HFF-Myc (cell line): ENCODE measurements at regions not wholly inside any gene's neighbourhood (a gene's known extent, or its start where the extent isn't known, plus 50 kb on each side); places are given as distances from the start of the nearest gene placed in this dataset.

Source experiments
- DNase-seq: peaks from one replicate; pipeline ENCODE4 v3.0.0-alpha.2; 2011; ENCODE audit warnings: low read depth; ENCODE audit errors: extremely low read depth
- H3K4me3 ChIP-seq: replicated peaks from 2 replicates; pipeline ENCODE4 v1.5.1; 2011; ENCODE audit warnings: low read depth, mild to moderate bottlenecking, control low read depth, low read length
- TF ChIP-seq, protein P1 (sequence below): IDR thresholded peaks from 2 replicates; pipeline ENCODE4 v1.5.1; 2012; ENCODE audit warnings: mild to moderate bottlenecking, low read depth, low read length, control low read depth; ENCODE audit errors: missing control alignments

DNA sequence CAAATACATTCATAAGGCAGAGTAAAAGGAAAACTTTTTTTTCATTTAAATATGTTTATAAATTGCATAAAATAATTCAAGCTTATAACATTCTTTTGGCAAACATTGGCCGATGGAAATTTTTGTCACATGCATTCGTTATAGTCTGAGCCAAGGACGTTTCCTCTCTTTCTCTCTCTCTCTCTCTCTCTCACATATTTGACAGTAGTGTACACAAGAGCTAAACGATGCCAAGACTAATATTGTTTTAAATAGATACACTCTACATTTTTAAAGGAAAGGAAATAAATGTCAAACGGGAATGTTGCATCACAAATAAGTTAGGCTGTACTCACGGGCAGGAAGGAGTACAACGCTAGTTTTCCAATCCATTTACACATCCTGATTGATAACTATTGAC is 251.1 kb upstream of the SMIM21 start:
- TF ChIP-seq, protein P1, sequence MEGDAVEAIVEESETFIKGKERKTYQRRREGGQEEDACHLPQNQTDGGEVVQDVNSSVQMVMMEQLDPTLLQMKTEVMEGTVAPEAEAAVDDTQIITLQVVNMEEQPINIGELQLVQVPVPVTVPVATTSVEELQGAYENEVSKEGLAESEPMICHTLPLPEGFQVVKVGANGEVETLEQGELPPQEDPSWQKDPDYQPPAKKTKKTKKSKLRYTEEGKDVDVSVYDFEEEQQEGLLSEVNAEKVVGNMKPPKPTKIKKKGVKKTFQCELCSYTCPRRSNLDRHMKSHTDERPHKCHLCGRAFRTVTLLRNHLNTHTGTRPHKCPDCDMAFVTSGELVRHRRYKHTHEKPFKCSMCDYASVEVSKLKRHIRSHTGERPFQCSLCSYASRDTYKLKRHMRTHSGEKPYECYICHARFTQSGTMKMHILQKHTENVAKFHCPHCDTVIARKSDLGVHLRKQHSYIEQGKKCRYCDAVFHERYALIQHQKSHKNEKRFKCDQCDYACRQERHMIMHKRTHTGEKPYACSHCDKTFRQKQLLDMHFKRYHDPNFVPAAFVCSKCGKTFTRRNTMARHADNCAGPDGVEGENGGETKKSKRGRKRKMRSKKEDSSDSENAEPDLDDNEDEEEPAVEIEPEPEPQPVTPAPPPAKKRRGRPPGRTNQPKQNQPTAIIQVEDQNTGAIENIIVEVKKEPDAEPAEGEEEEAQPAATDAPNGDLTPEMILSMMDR = no peak
- no peak overlapping the region for H3K4me3 ChIP-seq
- DNase-seq = no peak

DNA sequence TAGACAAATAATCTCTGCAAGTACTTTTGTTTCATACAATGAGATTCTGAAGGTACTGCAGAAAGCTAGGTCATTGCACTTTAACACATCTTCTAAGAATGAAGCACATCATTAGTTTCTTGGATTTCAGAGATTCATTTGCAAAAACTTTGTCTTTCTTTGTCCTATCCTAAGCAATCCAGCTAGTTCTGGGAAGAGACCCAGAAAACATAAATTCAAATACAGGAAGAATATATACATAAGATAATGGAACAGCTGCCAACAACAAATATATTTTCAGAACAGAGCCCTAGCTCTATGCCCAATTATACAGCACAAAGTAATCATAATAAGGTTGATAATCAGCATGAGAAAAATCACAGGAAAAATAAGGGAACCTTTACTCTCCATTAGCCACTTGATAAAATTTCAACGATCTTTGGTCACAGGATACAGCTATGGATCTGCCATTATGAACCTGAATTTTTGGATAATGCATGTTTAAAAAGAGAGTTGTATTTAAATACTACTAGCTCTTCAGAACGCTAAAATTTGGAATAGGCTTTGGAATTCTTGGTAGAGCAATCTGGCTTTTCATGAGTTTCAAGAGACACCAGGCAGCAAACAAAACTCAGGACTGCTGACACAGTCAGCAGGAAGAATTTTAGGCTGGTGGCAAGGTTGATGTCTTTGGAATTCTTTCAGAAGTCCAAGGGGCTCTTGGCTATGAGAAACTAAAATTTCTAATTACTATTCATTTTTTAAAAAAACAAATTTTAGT is 250.4 kb upstream of the SMIM21 start:
- DNase-seq = no peak
- TF ChIP-seq, protein P1 = no peak
- no peak overlapping the region for H3K4me3 ChIP-seq

DNA sequence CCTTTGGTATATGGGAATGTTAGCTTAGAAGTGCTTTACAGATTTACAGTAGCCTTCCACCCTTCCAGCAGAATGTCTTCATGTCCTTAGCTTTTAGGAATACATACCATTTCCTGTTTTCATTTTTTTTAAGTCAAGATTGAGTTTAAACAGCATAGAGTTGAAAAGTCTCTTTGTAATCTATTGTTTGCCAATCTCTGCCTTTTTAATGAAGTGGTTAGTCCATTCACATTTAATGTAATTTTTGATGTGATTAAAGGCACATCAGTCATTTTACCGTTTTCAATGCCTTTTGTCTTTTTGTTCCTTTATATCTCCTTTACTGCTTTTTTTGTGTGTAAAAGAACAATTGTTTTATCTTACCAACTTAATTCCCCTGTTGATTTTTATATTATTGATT is 233.4 kb upstream of the SMIM21 start:
- no peak overlapping the region for H3K4me3 ChIP-seq

DNA sequence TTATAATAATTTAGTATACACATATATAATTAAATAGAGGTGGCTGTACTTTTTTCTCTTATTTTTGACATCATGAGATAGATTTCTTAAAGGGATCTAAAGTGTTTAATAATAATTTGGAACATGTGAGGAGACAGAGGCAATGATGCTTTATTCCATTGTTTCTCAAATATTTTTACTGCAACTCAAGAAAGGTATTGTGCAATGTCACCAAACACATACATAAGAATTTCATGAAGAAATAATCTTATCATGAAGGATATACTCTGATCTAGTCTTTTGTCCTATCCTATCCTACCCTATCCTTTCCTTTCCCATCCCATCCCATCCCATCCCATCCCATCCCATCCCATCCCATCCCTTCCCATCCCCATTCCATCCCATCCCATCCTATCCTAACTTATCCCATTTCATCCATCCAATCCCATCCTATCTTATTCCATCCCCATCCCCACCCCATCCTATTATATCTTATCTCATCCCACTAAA is 232.1 kb upstream of the SMIM21 start:
- no peak for DNase-seq
- no peak overlapping the region for H3K4me3 ChIP-seq
- TF ChIP-seq, protein P1 = no peak

More for the DNA sequence above, 233.4 kb upstream of the SMIM21 start:
- TF ChIP-seq, protein P1 = no peak
- no peak for DNase-seq

DNA sequence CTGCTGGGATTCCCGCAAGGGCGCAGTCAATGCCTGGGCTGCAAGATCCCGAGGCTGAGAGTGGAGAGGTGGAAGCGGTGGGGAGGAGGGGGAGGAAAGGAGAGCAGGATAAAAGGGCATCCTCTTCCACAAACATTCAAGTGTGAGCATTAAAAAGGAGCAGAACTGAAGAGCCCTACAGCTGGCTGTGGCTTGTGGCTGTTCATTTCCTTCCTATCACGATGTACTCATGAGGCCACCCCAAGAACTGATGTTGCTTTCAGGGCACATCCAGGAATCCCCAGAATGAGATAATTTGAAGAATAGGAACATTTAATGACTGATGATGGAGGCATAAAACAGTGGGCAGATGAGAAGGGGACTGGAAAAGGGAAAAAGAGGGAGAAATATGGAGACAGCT is 230.8 kb upstream of the SMIM21 start:
- no peak overlapping the region for H3K4me3 ChIP-seq
- TF ChIP-seq, protein P1 = no peak
- no peak for DNase-seq

DNA sequence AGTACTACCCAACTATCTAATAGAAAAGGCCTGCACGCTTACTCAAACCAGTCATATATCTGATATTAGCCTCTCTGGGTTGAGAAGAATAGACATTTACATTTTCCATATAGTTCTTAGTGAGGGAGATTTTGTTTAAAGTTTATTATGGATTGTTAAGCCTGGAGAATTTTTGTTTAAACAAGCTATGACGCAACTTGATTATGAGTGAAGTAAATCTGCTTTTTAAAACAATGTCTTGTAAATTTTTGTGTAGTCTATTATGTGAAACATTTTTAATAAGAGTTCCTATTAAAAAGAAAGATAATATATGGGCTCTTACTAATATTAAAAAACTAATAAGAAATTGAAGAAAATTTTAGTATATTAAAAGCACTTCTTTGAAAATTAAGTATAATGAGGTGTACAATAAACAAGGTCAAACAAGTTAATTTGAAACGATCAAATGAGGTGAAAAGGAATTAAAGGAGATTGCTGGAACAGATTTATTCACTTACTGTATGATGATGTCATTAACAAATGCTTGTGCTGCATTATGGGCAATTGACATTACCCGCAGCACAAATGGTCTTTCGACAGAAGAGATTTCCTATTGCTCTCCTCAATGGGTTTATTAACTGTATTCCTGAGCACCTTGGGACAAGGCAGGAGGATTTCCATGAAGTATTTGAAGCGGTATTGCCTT is 229.2 kb upstream of the SMIM21 start:
- TF ChIP-seq, protein P1 = no peak
- no peak for DNase-seq
- no peak overlapping the region for H3K4me3 ChIP-seq
